ENCODE measurements at regions not wholly inside any gene's neighbourhood (a gene's known extent, or its start where the extent isn't known, plus 50 kb on each side); places are given as distances from the start of the nearest gene placed in this dataset.

DNA sequence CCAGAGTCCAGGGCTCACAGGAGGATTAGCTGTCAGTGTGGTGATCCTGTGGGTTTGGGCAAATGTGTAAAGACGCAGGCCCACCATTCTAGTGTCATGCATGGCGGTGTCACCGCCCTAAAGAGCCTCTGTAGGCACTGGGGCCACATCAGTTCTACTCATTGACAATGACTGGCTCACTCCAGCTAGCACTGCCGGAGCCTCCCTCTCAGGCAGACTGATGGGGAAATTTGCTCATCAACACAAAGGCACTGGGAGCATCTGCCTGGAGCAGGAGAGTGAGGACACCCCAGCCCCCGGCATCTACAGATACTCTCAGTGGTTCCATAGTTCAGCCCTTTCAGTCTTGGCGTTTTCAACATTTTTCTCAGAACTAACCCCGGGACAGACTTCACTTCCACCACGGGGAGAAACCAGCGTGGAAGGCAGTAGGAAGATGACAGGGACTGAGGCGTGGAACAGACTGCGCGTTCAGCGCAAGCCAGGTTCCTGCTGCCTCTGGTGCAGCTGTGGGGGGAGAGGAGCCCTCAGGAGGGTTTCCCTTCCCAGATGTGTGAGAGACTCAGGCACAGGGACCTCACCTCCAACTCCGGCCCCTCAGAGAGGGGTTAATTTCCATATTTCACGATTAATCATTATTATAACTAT, 256.6 kb downstream of the RBFOX3 start:
- TF ChIP-seq, protein P1, sequence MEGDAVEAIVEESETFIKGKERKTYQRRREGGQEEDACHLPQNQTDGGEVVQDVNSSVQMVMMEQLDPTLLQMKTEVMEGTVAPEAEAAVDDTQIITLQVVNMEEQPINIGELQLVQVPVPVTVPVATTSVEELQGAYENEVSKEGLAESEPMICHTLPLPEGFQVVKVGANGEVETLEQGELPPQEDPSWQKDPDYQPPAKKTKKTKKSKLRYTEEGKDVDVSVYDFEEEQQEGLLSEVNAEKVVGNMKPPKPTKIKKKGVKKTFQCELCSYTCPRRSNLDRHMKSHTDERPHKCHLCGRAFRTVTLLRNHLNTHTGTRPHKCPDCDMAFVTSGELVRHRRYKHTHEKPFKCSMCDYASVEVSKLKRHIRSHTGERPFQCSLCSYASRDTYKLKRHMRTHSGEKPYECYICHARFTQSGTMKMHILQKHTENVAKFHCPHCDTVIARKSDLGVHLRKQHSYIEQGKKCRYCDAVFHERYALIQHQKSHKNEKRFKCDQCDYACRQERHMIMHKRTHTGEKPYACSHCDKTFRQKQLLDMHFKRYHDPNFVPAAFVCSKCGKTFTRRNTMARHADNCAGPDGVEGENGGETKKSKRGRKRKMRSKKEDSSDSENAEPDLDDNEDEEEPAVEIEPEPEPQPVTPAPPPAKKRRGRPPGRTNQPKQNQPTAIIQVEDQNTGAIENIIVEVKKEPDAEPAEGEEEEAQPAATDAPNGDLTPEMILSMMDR (IDR thresholded peaks at IDR 0.05), result no peak
- no peaks in the 10 kb centered on the region for H3K36me3 ChIP-seq
- no peaks in the 10 kb centered on the region for H3K4me1 ChIP-seq
- no peaks in the 10 kb centered on the region for H3K27me3 ChIP-seq
- H3K27ac ChIP-seq, result no peak overlapping the region
- no peak for DNase-seq (ENCODE audit: low spot score)
- H3K9me3 ChIP-seq, result no peaks in the 10 kb centered on the region
- no peak overlapping the region for H3K4me3 ChIP-seq

DNA sequence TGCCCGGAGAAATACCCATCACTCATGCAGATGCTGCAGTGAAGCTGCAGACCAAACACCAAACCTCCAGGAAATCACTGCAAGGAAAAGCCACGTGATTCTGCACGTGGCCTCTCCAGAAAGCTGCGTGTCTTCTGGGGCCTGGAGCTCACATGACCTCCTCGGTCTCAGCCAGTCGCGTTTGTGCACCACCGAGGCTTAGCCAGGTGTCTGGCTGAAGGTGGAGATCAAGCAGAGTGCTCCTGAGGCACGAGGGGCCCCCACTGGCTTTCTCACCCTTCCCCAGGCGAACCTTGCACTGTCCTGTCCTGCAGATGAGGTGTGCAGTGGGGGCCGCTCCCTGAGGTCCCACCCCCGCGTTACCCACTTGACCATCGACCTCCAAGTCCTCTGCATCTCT, 257.3 kb downstream of the RBFOX3 start:
- DNase-seq (ENCODE audit: low spot score), result no peak
- Histone ChIP-seq H3K27me3 (no peaks in the 10 kb centered on the region), H3K27ac (no peak overlapping the region), H3K9me3 (no peaks in the 10 kb centered on the region), H3K4me3 (no peak overlapping the region), H3K36me3 (no peaks in the 10 kb centered on the region), H3K4me1 (no peaks in the 10 kb centered on the region)
- TF ChIP-seq, protein P1 (IDR thresholded peaks at IDR 0.05), result no peak

DNA sequence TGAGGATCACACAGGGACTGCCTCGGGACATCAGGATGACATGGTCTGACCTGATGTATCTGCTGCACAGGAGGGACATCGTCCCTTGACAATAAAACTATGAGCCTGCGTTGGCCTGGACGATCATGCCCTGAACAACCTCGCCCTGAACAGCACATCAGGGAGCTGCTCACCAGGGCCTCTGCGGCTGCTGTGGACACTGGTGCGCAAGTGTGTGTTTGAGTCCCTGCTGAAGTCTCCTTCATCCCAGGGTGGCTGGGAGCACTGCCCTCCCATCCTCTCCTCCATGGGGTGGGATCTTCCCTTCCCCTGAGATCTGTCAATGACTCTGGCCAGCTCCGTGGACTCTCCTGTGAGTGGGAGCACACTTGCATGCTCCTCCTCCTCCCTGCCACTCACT, 257.8 kb downstream of the RBFOX3 start:
- no peak overlapping the region for H3K27ac ChIP-seq
- H3K27me3 ChIP-seq, result no peaks in the 10 kb centered on the region
- H3K36me3 ChIP-seq, result no peaks in the 10 kb centered on the region
- no peak for DNase-seq (ENCODE audit: low spot score)
- TF ChIP-seq, protein P1 (IDR thresholded peaks at IDR 0.05), result no peak
- no peaks in the 10 kb centered on the region for H3K4me1 ChIP-seq
- no peak overlapping the region for H3K4me3 ChIP-seq
- no peaks in the 10 kb centered on the region for H3K9me3 ChIP-seq

DNA sequence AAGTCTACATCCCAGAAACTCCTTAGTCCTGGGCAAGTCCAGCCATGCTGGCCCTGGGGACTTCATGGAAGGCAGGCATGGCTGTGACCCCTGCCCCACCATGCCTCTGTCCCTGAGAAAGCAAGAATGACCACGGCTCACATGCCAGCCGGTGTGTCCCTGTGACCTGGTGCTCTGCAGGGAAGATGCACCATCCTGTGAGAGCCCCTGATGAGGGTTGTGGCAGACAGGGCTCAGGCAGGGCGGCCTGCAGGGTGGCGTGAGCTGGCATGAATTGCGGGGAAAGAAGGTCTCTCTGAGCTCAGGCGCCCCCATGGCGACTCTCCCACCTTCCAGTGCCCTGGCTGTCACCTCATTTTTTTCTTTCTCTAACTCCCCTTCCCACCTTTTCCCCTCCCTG, 260.3 kb downstream of the RBFOX3 start:
- no peak for DNase-seq (ENCODE audit: low spot score)
- Histone ChIP-seq H3K4me3 (no peak overlapping the region), H3K4me1 (no peaks in the 10 kb centered on the region), H3K9me3 (no peaks in the 10 kb centered on the region), H3K36me3 (no peaks in the 10 kb centered on the region), H3K27me3 (no peaks in the 10 kb centered on the region), H3K27ac (no peak overlapping the region)
- TF ChIP-seq, protein P1 (IDR thresholded peaks at IDR 0.05), result no peak

DNA sequence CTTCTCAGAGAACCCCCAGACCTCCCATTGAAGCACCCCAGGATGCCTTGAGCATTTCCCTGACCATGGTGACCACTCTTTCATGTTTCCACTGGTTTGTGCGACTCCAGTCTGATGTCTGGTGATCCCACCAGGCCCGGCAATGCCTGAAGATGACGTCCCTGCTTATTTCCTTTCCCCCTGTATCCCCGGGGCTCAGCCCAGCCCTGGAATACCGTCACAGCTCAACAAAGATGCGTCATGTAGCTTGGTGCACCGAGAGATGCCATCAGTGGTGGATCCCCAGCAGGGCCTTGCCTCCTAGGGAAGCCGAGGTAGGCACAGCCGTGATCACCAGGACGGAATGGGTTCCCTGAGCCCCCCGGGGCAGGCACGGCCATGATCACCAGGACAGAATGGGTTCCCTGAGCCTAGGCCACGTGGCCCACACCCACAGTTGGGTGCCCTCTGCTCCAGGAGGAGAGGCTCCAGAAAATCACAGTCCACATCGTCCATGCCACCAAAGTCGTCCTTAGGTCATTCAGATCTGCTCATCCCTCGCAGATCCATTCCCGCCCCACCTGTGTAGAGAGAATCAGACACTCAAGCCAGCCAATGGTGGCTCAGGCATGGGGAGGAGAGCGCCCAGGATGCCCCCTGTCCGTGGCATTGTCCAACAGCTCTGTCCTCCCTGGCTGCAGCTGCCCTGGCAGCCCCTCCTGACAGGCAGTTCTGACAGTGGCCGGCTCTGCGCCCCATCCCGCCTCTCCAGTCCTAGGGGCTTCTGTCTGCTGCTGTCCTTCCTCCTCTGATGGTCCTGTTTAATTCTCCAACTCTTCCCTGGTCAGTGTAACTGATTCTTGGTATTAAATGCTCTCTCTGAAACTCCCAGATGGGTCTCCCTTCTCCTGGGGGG, 261.1 kb downstream of the RBFOX3 start:
- Histone ChIP-seq H3K27ac (no peak overlapping the region), H3K36me3 (no peaks in the 10 kb centered on the region), H3K9me3 (peaks cover 0 to 7% of the 10 kb centered on the region in 2 donors), H3K4me1 (no peaks in the 10 kb centered on the region), H3K4me3 (no peak overlapping the region), H3K27me3 (no peaks in the 10 kb centered on the region)
- DNase-seq (ENCODE audit: low spot score), result no peak
- TF ChIP-seq, protein P1 (IDR thresholded peaks at IDR 0.05), result no peak
